ENCODE measurements at regions not wholly inside any gene's neighbourhood (a gene's known extent, or its start where the extent isn't known, plus 50 kb on each side); places are given as distances from the start of the nearest gene placed in this dataset.
"Not testable (repeated sequence)": the region's sequence is repeated elsewhere in the genome, so short reads cannot be mapped to it uniquely, and the experiment has no call there.

- WGBS, 2 donors (ENCODE audit: low coverage in 1 of 2): 33 to 42% methylated on average over 1 of the region's 1 CpG
- TF ChIP-seq CTCF (IDR thresholded peaks at IDR 0.05) (no peak), POLR2AphosphoS5 (IDR thresholded peaks at IDR 0.05) (no peak), POLR2A (IDR thresholded peaks at IDR 0.05) (no peak)
- Histone ChIP-seq H3K4me1 (peaks cover 0 to 11% (median 0%) of the 10 kb centered on the region in 3 donors), H3K4me3 (no peak overlapping the region), H3K27me3 (no peaks in the 10 kb centered on the region), H3K27ac (no peak overlapping the region), H3K36me3 (no peaks in the 10 kb centered on the region), H3K9me3 (no peaks in the 10 kb centered on the region)
- no peak for ATAC-seq
Observed at GRCh38 chr3:15982243-15982642, 184.5 kb upstream of the ANKRD28 start.

- Histone ChIP-seq H3K4me1 (peaks cover 0 to 11% (median 0%) of the 10 kb centered on the region in 3 donors), H3K27me3 (no peaks in the 10 kb centered on the region), H3K36me3 (no peaks in the 10 kb centered on the region), H3K27ac (no peak overlapping the region), H3K9me3 (no peaks in the 10 kb centered on the region), H3K4me3 (peak overlapping the region in 1 of 2 donors; percentile 2)
- TF ChIP-seq POLR2AphosphoS5 (IDR thresholded peaks at IDR 0.05) (peak; percentile 64), CTCF (IDR thresholded peaks at IDR 0.05) (no peak), POLR2A (IDR thresholded peaks at IDR 0.05) (no peak), EP300 (IDR thresholded peaks at IDR 0.05) (no peak)
- no peak for ATAC-seq
- 39 to 100% methylated on average over 2 to 10 of the region's 10 CpGs for WGBS, 2 donors (ENCODE audit: low coverage in 1 of 2)
Observed at GRCh38 chr3:15982667-15983196, 185.0 kb upstream of the ANKRD28 start.

GRCh38 chr3:15983232-15983631 lies 185.5 kb upstream of the ANKRD28 start:
- no peak for ATAC-seq
- H3K36me3 ChIP-seq: no peaks in the 10 kb centered on the region
- H3K27ac ChIP-seq: no peak overlapping the region
- no peak overlapping the region for H3K4me3 ChIP-seq
- WGBS, 2 donors (ENCODE audit: low coverage in 1 of 2): 20 to 51% methylated on average over 1 to 2 of the region's 2 CpGs
- no peaks in the 10 kb centered on the region for H3K9me3 ChIP-seq
- TF ChIP-seq CTCF (IDR thresholded peaks at IDR 0.05) (no peak), POLR2A (IDR thresholded peaks at IDR 0.05) (no peak), POLR2AphosphoS5 (IDR thresholded peaks at IDR 0.05) (no peak), EP300 (IDR thresholded peaks at IDR 0.05) (no peak)
- no peaks in the 10 kb centered on the region for H3K27me3 ChIP-seq
- H3K4me1 ChIP-seq: peaks cover 0 to 11% (median 0%) of the 10 kb centered on the region in 3 donors

- TF ChIP-seq POLR2AphosphoS5 (IDR thresholded peaks at IDR 0.05): no peak
- TF ChIP-seq EP300 (IDR thresholded peaks at IDR 0.05): no peak
- TF ChIP-seq CTCF (IDR thresholded peaks at IDR 0.05): no peak
- no peak for TF ChIP-seq POLR2A (IDR thresholded peaks at IDR 0.05)
- no peak overlapping the region for H3K27ac ChIP-seq
- no peaks in the 10 kb centered on the region for H3K27me3 ChIP-seq
- peaks cover 0 to 2% (median 0%) of the 10 kb centered on the region in 3 donors for H3K9me3 ChIP-seq
- no peaks in the 10 kb centered on the region for H3K36me3 ChIP-seq
- no peak for ATAC-seq
- H3K4me1 ChIP-seq: peaks cover 0 to 11% (median 0%) of the 10 kb centered on the region in 3 donors
- 50% methylated on average over 1 of the region's 1 CpG for WGBS, 2 donors (ENCODE audit: low coverage in 1 of 2)
- H3K4me3 ChIP-seq: no peak overlapping the region
Observed at GRCh38 chr3:15983693-15984092, 185.9 kb upstream of the ANKRD28 start.

- Histone ChIP-seq H3K27ac (no peak overlapping the region), H3K36me3 (no peaks in the 10 kb centered on the region), H3K9me3 (peaks cover 0 to 14% (median 0%) of the 10 kb centered on the region in 3 donors), H3K4me3 (no peak overlapping the region), H3K27me3 (no peaks in the 10 kb centered on the region), H3K4me1 (no peaks in the 10 kb centered on the region)
- WGBS, 2 donors (ENCODE audit: low coverage in 1 of 2): 73 to 88% methylated on average over 1 of the region's 1 CpG
- ATAC-seq: no peak
- TF ChIP-seq POLR2A (IDR thresholded peaks at IDR 0.05): no peak
Observed at GRCh38 chr3:15989419-15989818, 185.1 kb upstream of the GALNT15 start.

GRCh38 chr3:15993660-15994059 lies 180.8 kb upstream of the GALNT15 start:
- H3K9me3 ChIP-seq: peaks cover 0 to 13% (median 0%) of the 10 kb centered on the region in 3 donors
- not testable (repeated sequence) for ATAC-seq, H3K4me1 ChIP-seq, H3K4me3 ChIP-seq, H3K36me3 ChIP-seq, H3K27ac ChIP-seq, H3K27me3 ChIP-seq
- WGBS, 2 donors (ENCODE audit: low coverage in 1 of 2): 95 to 100% methylated on average over 1 to 7 of the region's 7 CpGs

- H3K27ac ChIP-seq: not testable (repeated sequence)
Observed at GRCh38 chr3:15996496-15996895, 178.0 kb upstream of the GALNT15 start.

More at GRCh38 chr3:15996496-15996895, 178.0 kb upstream of the GALNT15 start:
- not testable (repeated sequence) for H3K27me3 ChIP-seq, H3K4me1 ChIP-seq, H3K9me3 ChIP-seq, H3K4me3 ChIP-seq, ATAC-seq, H3K36me3 ChIP-seq
- 85 to 89% methylated on average over 1 of the region's 17 CpGs for WGBS, 2 donors (ENCODE audit: low coverage in 1 of 2)
